ENCODE measurements at regions not wholly inside any gene's neighbourhood (a gene's known extent, or its start where the extent isn't known, plus 50 kb on each side); places are given as distances from the start of the nearest gene placed in this dataset.

GRCh38 chr7:24063721-24064120, 220.3 kb upstream of the NPY start:
- TF ChIP-seq POLR2A (IDR thresholded peaks at IDR 0.05) (no peak), CTCF (IDR thresholded peaks at IDR 0.05) (no peak)
